PFSK-1 (cell line): ENCODE measurements at regions not wholly inside any gene's neighbourhood (a gene's known extent, or its start where the extent isn't known, plus 50 kb on each side); places are given as distances from the start of the nearest gene placed in this dataset.

Source experiments
- POLR2AphosphoS5 ChIP-seq: IDR thresholded peaks from 2 replicates; pipeline ENCODE4 v1.6.1; 2012; ENCODE audit warnings: low read depth, mild to moderate bottlenecking, control low read depth, low read length, moderate library complexity
- REST ChIP-seq, 2 experiments: IDR thresholded peaks; 2 replicates each; pipeline versions ENCODE4 v1.6.1 to v1.8.0; 2011 to 2012; ENCODE audit warnings: low read depth in 2 of 2, low read length in 2 of 2, control low read depth in 1 of 2, inconsistent platforms in 1 of 2, mild to moderate bottlenecking in 1 of 2, moderate library complexity in 1 of 2; ENCODE audit not compliant: insufficient read depth in 1 of 2
- SIN3A ChIP-seq: IDR thresholded peaks from 2 replicates; pipeline ENCODE4 v1.6.1; 2012; ENCODE audit warnings: mild to moderate bottlenecking, low read length, moderate library complexity, borderline replicate concordance; ENCODE audit not compliant: insufficient read depth

GRCh38 chr10:105857268-105858264 is 1216.5 kb downstream of the SORCS3 start:
- TF ChIP-seq REST (IDR thresholded peaks at IDR 0.05; ENCODE audit: insufficient read depth in 1 of 2, low read depth in 2 of 2, low read length in 2 of 2) (no peak), SIN3A (no peak), POLR2AphosphoS5 (no peak)
